ENCODE measurements at regions not wholly inside any gene's neighbourhood (a gene's known extent, or its start where the extent isn't known, plus 50 kb on each side); places are given as distances from the start of the nearest gene placed in this dataset.
A peak's percentile ranks its signal among the peaks of the same experiment; 100 is the strongest.

DNA sequence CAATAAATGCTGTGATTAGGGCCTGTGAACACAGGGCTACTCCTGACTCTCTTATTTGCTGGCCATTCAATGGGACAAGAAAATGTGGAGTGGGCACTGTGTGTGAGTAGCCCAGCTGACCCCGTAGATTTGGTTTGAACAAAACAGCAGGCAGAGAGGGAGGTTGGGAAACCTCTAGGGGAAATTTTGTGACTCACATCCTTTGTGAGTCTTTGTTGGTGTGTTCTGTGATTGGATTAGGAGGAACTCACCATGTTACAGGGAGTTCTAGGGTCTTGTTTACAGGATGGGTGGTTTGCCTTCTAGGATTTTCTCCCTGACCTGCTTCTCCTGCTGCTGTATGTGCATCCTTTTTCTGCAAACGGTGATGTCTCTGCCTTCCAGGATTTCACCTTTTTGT, 128.3 kb upstream of the MKI67 start:
- H2AFZ ChIP-seq (ENCODE audit: low read depth, low read length): peak overlapping the region; percentile 43
- H3K9me3 ChIP-seq (replicated peaks; ENCODE audit: control insufficient read depth, insufficient read depth, low read length): no peaks in the 10 kb centered on the region
- TF ChIP-seq POLR2A (IDR thresholded peaks at IDR 0.05; ENCODE audit: low read depth, low read length) (no peak), FOS (IDR thresholded peaks at IDR 0.05; ENCODE audit: borderline replicate concordance, insufficient read depth, low read length) (peak; percentile 11), CTCF (IDR thresholded peaks at IDR 0.05; ENCODE audit: extremely low read depth in 1 of 2, insufficient read depth in 1 of 2, low read depth in 1 of 2, low read length in 2 of 2) (no peak), JUN (IDR thresholded peaks at IDR 0.05; ENCODE audit: borderline replicate concordance, insufficient read depth, insufficient read length, low read depth) (peak; percentile 43), GATA2 (IDR thresholded peaks at IDR 0.05; ENCODE audit: insufficient read depth, insufficient read length, low read depth, low read length) (no peak)
- peaks cover 10% of the 10 kb centered on the region for H3K4me1 ChIP-seq (ENCODE audit: control insufficient read depth, extremely low read depth, insufficient read depth, low read length)
- BruUV-seq (replicated peaks): no TSS peak
- intact Hi-C loops (cut with micrococcal nuclease) (no loop called here), dilution Hi-C loops (cut with MboI; ENCODE audit: extremely low pct_ligation_motif_present, low sequenced_read_pairs) (no loop called here)
- no peaks in the 10 kb centered on the region for H3K27me3 ChIP-seq (ENCODE audit: control insufficient read depth in 2 of 2, insufficient read depth in 2 of 2, low read length in 2 of 2)
- ChIA-PET CTCF (no interaction called here), POLR2A (no interaction called here)
- no peak overlapping the region for H3K4me3 ChIP-seq (replicated peaks in 1 of 3; ENCODE audit: insufficient read depth in 1 of 3, low read depth in 1 of 3, low read length in 3 of 3)
- no peaks in the 10 kb centered on the region for H4K20me1 ChIP-seq (replicated peaks; ENCODE audit: control insufficient read depth, extremely low read depth, insufficient read depth, low read length)
- DNase-seq (ENCODE audit: low read depth, low spot score) (peak; percentile 24), FAIRE-seq (peak; percentile 72)
- H3K79me2 ChIP-seq (ENCODE audit: control insufficient read depth, insufficient read depth, low read length): no peaks in the 10 kb centered on the region
- no peak overlapping the region for H3K9ac ChIP-seq (replicated peaks; ENCODE audit: extremely low read depth, insufficient read depth, low read length)
- H3K36me3 ChIP-seq (ENCODE audit: control insufficient read depth in 2 of 2, extremely low read depth in 1 of 2, insufficient read depth in 2 of 2, low read length in 2 of 2): no peaks in the 10 kb centered on the region
- H3K27ac ChIP-seq (ENCODE audit: insufficient read depth, low read depth, low read length): no peak overlapping the region
- no peaks in the 10 kb centered on the region for H3K9me1 ChIP-seq (replicated peaks; ENCODE audit: control insufficient read depth, extremely low read depth, insufficient read depth, low read length)
- no peak overlapping the region for H3K4me2 ChIP-seq (ENCODE audit: insufficient read depth, low read length)

GRCh38 chr10:128257428-128257827, 131.2 kb upstream of the MKI67 start:
- Histone ChIP-seq H3K79me2 (ENCODE audit: control insufficient read depth, insufficient read depth, low read length) (no peaks in the 10 kb centered on the region), H3K9ac (replicated peaks; ENCODE audit: extremely low read depth, insufficient read depth, low read length) (no peak overlapping the region), H3K4me1 (ENCODE audit: control insufficient read depth, extremely low read depth, insufficient read depth, low read length) (peaks cover 10% of the 10 kb centered on the region), H3K9me1 (replicated peaks; ENCODE audit: control insufficient read depth, extremely low read depth, insufficient read depth, low read length) (no peaks in the 10 kb centered on the region), H3K9me3 (replicated peaks; ENCODE audit: control insufficient read depth, insufficient read depth, low read length) (no peaks in the 10 kb centered on the region), H3K4me2 (ENCODE audit: insufficient read depth, low read length) (no peak overlapping the region), H4K20me1 (replicated peaks; ENCODE audit: control insufficient read depth, extremely low read depth, insufficient read depth, low read length) (no peaks in the 10 kb centered on the region), H2AFZ (ENCODE audit: low read depth, low read length) (no peak overlapping the region), H3K4me3 (replicated peaks in 1 of 3; ENCODE audit: insufficient read depth in 1 of 3, low read depth in 1 of 3, low read length in 3 of 3) (no peak overlapping the region), H3K27me3 (ENCODE audit: control insufficient read depth in 2 of 2, insufficient read depth in 2 of 2, low read length in 2 of 2) (peaks cover 0 to 2% of the 10 kb centered on the region in 2 experiments), H3K27ac (ENCODE audit: insufficient read depth, low read depth, low read length) (no peak overlapping the region), H3K36me3 (ENCODE audit: control insufficient read depth in 2 of 2, extremely low read depth in 1 of 2, insufficient read depth in 2 of 2, low read length in 2 of 2) (no peaks in the 10 kb centered on the region)
- DNase-seq (ENCODE audit: low read depth, low spot score): no peak
- POLR2A ChIA-PET: no interaction called here
- BruUV-seq (replicated peaks): no TSS peak
- CTCF ChIA-PET: interaction anchor here (0.9 kb wide), 1 partner anchor 11 kb away, joined by 4 read pairs; no protein-coding TSS in a partner anchor
- no peak for TF ChIP-seq JUN (IDR thresholded peaks at IDR 0.05; ENCODE audit: borderline replicate concordance, insufficient read depth, insufficient read length, low read depth)
- no peak for TF ChIP-seq FOS (IDR thresholded peaks at IDR 0.05; ENCODE audit: borderline replicate concordance, insufficient read depth, low read length)
- no peak for TF ChIP-seq POLR2AphosphoS5 (IDR thresholded peaks at IDR 0.05; ENCODE audit: insufficient read depth, low read depth, low read length)
- TF ChIP-seq EZH2 (IDR thresholded peaks at IDR 0.05; ENCODE audit: borderline replicate concordance, low read depth, low read length, severe bottlenecking): no peak
- no peak for TF ChIP-seq CTCF (IDR thresholded peaks at IDR 0.05; ENCODE audit: extremely low read depth in 1 of 2, insufficient read depth in 1 of 2, low read depth in 1 of 2, low read length in 2 of 2)
- TF ChIP-seq GATA2 (IDR thresholded peaks at IDR 0.05; ENCODE audit: insufficient read depth, insufficient read length, low read depth, low read length): no peak
- TF ChIP-seq MAX (IDR thresholded peaks at IDR 0.05; ENCODE audit: insufficient read depth, insufficient read length): no peak
- no peak for TF ChIP-seq MYC (IDR thresholded peaks at IDR 0.05; ENCODE audit: low read depth, low read length)
- no peak for TF ChIP-seq POLR2A (IDR thresholded peaks at IDR 0.05; ENCODE audit: low read depth, low read length)
- intact Hi-C loops (cut with micrococcal nuclease) (no loop called here), dilution Hi-C loops (cut with MboI; ENCODE audit: extremely low pct_ligation_motif_present, low sequenced_read_pairs) (no loop called here)
- no peak for FAIRE-seq
